OCI-LY3 (cell line): ENCODE measurements at regions not wholly inside any gene's neighbourhood (a gene's known extent, or its start where the extent isn't known, plus 50 kb on each side); places are given as distances from the start of the nearest gene placed in this dataset.

Experiments
- H2AFZ ChIP-seq: fragments of 200-600, 300-600 bp; shearing (Covaris generic); 2 replicates; pipeline ENCODE4 v1.6.0; 2014; ENCODE audit warnings: antibody characterized with exemption, low read depth, low read length
- H3K27ac ChIP-seq: fragments of 200-600, 300-600 bp; sonication (generic); 2 replicates; pipeline ENCODE4 v1.5.1; 2014; ENCODE audit warnings: mild to moderate bottlenecking, low read length, moderate library complexity, mixed read lengths
- H3K27me3 ChIP-seq: fragments of 200-600, 300-600 bp; sonication (generic); 2 replicates; pipeline ENCODE4 v1.6.1; 2014; ENCODE audit warnings: low read depth, low read length, mixed read lengths
- H3K36me3 ChIP-seq: fragments of 200-600, 300-600 bp; sonication (generic); replicated peaks from 2 replicates; pipeline ENCODE3; 2014; ENCODE audit warnings: low read depth, low read length, mixed read lengths
- H3K4me1 ChIP-seq: fragments of 300-600, 200-600 bp; sonication (generic); 2 replicates; pipeline ENCODE4 v1.6.1; 2014; ENCODE audit warnings: low read length, mixed read lengths
- H3K4me2 ChIP-seq: fragments of 200-600, 300-600 bp; sonication (generic); 2 replicates; pipeline ENCODE4 v1.6.1; 2014; ENCODE audit warnings: low read length, mixed read lengths
- H3K4me3 ChIP-seq: fragments of 300-600, 200-600 bp; sonication (generic); 2 replicates; pipeline ENCODE4 v1.5.1; 2014; ENCODE audit warnings: antibody characterized with exemption, mild to moderate bottlenecking, low read length, moderate library complexity
- H3K79me2 ChIP-seq: fragments of 300-600, 200-600 bp; shearing (Covaris generic); 2 replicates; pipeline ENCODE4 v1.6.1; 2014; ENCODE audit warnings: mild to moderate bottlenecking, low read length, mixed read lengths
- H3K9ac ChIP-seq: fragments of 300-600, 200-600 bp; shearing (Covaris generic); 2 replicates; pipeline ENCODE4 v1.6.0; 2014; ENCODE audit warnings: mild to moderate bottlenecking, low read length, moderate library complexity
- H3K9me3 ChIP-seq: fragments of 200-600, 300-600 bp; shearing (Covaris generic); 2 replicates; pipeline ENCODE4 v1.6.1; 2014; ENCODE audit warnings: low read length, mixed read lengths; ENCODE audit not compliant: insufficient read depth
- H4K20me1 ChIP-seq: fragments of 200-600, 300-600 bp; sonication (generic); 2 replicates; pipeline ENCODE4 v1.6.1; 2016; ENCODE audit warnings: low read length, mixed read lengths; ENCODE audit not compliant: insufficient read depth
- EZH2phosphoT487 ChIP-seq: fragments of 200-600 bp; shearing (Covaris generic); IDR thresholded peaks from 2 replicates; pipeline ENCODE4 v1.6.1; 2018; ENCODE audit warnings: antibody characterized with exemption, mixed run types, low read depth
- TF ChIP-seq, protein P1 (sequence below): fragments of 200-600, 300-600 bp; sonication (generic); IDR thresholded peaks from 2 replicates; pipeline ENCODE4 v1.5.1; 2014; ENCODE audit warnings: antibody characterized with exemption, low read length, low read depth

DNA sequence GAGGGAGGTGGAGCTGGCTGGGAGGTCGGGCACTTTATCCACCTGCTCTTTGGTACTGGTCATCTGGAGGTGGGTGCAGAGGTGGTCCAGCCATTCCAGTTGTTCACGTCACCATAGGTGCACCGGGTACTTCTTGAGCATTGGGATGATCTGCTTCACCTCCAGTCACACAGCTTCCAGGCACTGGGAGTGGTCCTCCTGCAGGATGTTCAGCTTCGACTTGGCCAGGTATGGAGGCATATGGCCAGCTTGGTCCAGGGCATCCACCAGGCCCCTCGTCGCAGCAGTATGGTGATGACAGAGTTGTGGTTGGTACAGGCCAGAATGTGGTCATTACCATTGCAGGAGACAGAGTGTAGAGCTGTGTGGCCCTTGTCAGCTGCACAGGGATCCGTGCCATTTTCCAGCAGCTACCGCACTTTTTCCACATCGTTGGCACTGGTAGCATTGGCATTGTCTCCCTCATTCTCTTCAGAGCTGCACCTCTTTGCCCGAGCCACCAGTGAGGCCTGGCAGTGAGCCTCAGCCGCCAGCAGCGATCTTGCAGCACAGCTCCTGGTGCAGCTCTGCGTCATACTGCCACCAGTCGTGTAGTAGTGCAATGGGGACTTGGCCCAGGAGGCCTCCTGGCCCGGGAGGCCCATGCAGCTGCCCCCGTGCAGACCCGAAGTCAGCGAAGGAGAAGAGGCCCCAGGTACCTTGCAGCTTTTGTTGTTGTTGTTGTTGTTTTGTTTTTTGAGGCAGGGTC is 150.9 kb downstream of the ZNF22 start:
- no peak overlapping the region for H3K27ac ChIP-seq
- H3K9me3 ChIP-seq, result no peaks in the 10 kb centered on the region
- H4K20me1 ChIP-seq, result no peaks in the 10 kb centered on the region
- H3K4me1 ChIP-seq, result no peaks in the 10 kb centered on the region
- no peaks in the 10 kb centered on the region for H3K27me3 ChIP-seq
- no peak overlapping the region for H3K9ac ChIP-seq
- TF ChIP-seq, protein P1, sequence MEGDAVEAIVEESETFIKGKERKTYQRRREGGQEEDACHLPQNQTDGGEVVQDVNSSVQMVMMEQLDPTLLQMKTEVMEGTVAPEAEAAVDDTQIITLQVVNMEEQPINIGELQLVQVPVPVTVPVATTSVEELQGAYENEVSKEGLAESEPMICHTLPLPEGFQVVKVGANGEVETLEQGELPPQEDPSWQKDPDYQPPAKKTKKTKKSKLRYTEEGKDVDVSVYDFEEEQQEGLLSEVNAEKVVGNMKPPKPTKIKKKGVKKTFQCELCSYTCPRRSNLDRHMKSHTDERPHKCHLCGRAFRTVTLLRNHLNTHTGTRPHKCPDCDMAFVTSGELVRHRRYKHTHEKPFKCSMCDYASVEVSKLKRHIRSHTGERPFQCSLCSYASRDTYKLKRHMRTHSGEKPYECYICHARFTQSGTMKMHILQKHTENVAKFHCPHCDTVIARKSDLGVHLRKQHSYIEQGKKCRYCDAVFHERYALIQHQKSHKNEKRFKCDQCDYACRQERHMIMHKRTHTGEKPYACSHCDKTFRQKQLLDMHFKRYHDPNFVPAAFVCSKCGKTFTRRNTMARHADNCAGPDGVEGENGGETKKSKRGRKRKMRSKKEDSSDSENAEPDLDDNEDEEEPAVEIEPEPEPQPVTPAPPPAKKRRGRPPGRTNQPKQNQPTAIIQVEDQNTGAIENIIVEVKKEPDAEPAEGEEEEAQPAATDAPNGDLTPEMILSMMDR, result no peak
- TF ChIP-seq EZH2phosphoT487, result no peak
- H3K4me2 ChIP-seq, result no peak overlapping the region
- no peak overlapping the region for H2AFZ ChIP-seq
- H3K79me2 ChIP-seq, result no peaks in the 10 kb centered on the region
- H3K4me3 ChIP-seq, result no peak overlapping the region
- no peaks in the 10 kb centered on the region for H3K36me3 ChIP-seq

DNA sequence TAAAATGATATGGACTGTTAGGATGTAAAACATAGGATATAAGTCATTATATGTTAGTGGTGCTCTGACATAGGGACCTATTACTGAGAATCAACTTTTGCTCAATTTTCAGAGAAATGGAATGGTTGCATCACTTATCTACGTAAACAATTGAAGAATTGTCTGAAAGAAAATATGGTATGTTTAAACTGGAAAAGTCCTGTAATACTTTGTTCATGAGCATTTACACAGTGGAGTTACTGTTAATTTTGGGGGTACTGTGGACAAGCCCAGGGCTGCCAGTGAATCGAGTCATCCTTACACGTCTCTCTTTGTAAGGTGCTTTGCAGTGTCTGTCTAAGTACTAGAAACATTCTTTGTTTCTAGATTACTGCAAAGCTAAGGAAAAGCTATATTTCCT is 152.0 kb downstream of the ZNF22 start:
- H3K9me3 ChIP-seq, result no peaks in the 10 kb centered on the region
- no peaks in the 10 kb centered on the region for H3K36me3 ChIP-seq
- H4K20me1 ChIP-seq, result no peaks in the 10 kb centered on the region
- H3K4me3 ChIP-seq, result no peak overlapping the region
- no peaks in the 10 kb centered on the region for H3K4me1 ChIP-seq
- no peak overlapping the region for H2AFZ ChIP-seq
- H3K4me2 ChIP-seq, result no peak overlapping the region
- TF ChIP-seq, protein P1, result no peak
- no peak for TF ChIP-seq EZH2phosphoT487
- no peaks in the 10 kb centered on the region for H3K27me3 ChIP-seq
- no peak overlapping the region for H3K27ac ChIP-seq
- no peaks in the 10 kb centered on the region for H3K79me2 ChIP-seq
- H3K9ac ChIP-seq, result no peak overlapping the region

DNA sequence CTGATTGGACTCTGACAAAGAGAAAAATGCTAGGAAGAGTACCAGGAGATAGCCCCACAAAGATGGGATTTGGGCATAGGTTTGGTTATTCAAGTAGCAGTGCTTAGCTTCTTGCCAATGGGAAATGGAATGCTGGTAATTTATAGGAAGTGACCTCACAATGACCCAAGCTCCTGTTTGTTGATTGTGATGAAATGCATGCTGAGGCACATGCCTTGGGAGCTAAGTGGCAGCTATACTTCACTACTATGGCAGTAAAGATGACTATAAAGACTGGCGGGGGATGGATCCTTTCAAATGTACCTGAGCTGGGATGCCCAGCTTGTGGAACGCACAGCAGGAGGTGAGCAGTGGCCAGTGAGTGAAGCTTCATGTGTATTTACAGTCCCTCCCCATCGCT is 153.8 kb downstream of the ZNF22 start:
- H3K36me3 ChIP-seq, result no peaks in the 10 kb centered on the region
- TF ChIP-seq EZH2phosphoT487, result no peak
- TF ChIP-seq, protein P1, result no peak
- no peaks in the 10 kb centered on the region for H4K20me1 ChIP-seq
- no peak overlapping the region for H3K9ac ChIP-seq
- H3K27me3 ChIP-seq, result no peaks in the 10 kb centered on the region
- no peak overlapping the region for H3K4me2 ChIP-seq
- H3K27ac ChIP-seq, result no peak overlapping the region
- no peaks in the 10 kb centered on the region for H3K4me1 ChIP-seq
- no peaks in the 10 kb centered on the region for H3K9me3 ChIP-seq
- no peak overlapping the region for H2AFZ ChIP-seq
- no peaks in the 10 kb centered on the region for H3K79me2 ChIP-seq
- no peak overlapping the region for H3K4me3 ChIP-seq

GRCh38 chr10:45155784-45156183 is 155.1 kb downstream of the ZNF22 start:
- no peaks in the 10 kb centered on the region for H3K79me2 ChIP-seq
- no peak overlapping the region for H3K4me2 ChIP-seq
- no peaks in the 10 kb centered on the region for H4K20me1 ChIP-seq
- no peaks in the 10 kb centered on the region for H3K36me3 ChIP-seq
- H3K4me3 ChIP-seq, result no peak overlapping the region
- no peaks in the 10 kb centered on the region for H3K4me1 ChIP-seq
- H3K9me3 ChIP-seq, result no peaks in the 10 kb centered on the region
- TF ChIP-seq, protein P1, result no peak
- no peak for TF ChIP-seq EZH2phosphoT487
- H3K9ac ChIP-seq, result no peak overlapping the region
- no peak overlapping the region for H3K27ac ChIP-seq
- no peaks in the 10 kb centered on the region for H3K27me3 ChIP-seq
- H2AFZ ChIP-seq, result no peak overlapping the region
